Left colon (tissue), 2 donors: ENCODE measurements at regions not wholly inside any gene's neighbourhood (a gene's known extent, or its start where the extent isn't known, plus 50 kb on each side); places are given as distances from the start of the nearest gene placed in this dataset.
A peak's percentile ranks its signal among the peaks of the same experiment; 100 is the strongest.

ENCODE experiments used
- ATAC-seq: fragments of 200-7000 bp; cut with Tn5 transposase; one replicate; pipeline ENCODE4 v1.9.1; 2020; ENCODE audit warnings: mild to moderate bottlenecking, moderate library complexity
- DNase-seq, 2 donors: peaks; one replicate each; pipeline ENCODE4 v3.0.0-alpha.2; 2020
- intact Hi-C, 2 donors: fragments of 100-400 bp; cut with DNase I in 1 of 2; cut with micrococcal nuclease in 1 of 2; formaldehyde crosslinking; loops; one replicate each; pipeline versions ENCODE4 v1.11.2 to v1.14.0; 2022; cut with DNase I, micrococcal nuclease
- donor health status: DM: no; HTN: no; CAD: no.
- donor health status: DM: yes; HTN: yes; CAD: no.

DNA sequence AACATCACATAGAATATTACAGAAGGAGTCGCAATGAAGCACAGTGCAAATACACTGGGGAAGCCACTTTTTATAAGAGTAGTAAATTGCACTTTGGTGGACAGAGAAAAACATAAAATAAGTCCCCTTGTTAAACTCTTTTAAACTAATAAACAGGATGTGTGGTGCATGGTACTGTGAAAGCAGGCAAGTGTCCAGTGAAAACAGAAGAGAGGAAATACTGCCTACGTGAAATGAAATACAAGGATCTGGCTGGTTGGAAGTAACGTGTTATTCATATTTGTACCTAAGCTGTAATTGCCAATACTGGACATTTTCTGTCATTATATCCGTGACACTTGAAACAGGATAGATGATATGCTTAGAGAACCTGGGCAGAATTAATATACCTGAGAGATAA, 191.9 kb upstream of the SLC27A6 start:
- intact Hi-C loops, result no loop called here
- ATAC-seq (no peak), DNase-seq (no peak)

DNA sequence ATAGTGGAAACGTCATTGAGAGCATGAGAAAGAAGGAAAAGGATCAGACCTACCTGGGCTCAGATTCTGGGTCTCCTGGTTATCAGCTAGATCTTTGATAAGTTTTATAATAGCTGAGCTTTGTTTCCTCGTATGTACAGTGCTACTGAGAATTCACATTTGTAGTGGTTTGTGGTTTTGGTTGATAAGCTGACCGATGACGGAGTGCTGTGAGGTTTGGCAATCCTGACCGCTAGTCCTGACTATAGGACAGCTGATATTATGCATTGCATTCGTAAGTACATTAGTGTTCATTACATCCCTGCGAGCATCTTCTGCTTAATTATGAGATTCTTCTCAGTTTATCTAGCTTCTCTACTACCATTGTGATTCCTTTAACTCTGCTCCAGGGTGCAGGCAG, 190.7 kb upstream of the SLC27A6 start:
- no peak for ATAC-seq
- no peak for DNase-seq

DNA sequence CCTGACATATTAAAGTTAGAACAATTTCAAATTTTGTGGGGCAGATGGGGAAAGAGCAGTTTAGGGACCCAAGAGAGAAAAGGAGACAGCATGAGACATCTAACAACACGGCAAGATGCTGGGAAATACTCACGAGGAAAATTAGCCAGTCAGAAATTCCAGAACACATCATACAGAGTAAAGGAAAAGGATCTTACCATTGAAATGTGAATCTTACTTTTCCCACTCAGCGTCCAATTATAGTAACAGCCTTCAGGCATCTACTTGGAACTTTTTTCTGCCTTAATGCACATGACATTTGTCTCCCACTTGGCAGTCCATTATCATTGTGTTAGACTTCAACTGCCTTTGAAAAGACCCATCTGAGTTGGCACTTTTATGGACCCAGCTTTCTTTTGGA, 189.7 kb upstream of the SLC27A6 start:
- intact Hi-C loops, result no loop called here
- DNase-seq (no peak), ATAC-seq (no peak)

More for the DNA sequence above, 190.7 kb upstream of the SLC27A6 start:
- intact Hi-C loops, result no loop called here

DNA sequence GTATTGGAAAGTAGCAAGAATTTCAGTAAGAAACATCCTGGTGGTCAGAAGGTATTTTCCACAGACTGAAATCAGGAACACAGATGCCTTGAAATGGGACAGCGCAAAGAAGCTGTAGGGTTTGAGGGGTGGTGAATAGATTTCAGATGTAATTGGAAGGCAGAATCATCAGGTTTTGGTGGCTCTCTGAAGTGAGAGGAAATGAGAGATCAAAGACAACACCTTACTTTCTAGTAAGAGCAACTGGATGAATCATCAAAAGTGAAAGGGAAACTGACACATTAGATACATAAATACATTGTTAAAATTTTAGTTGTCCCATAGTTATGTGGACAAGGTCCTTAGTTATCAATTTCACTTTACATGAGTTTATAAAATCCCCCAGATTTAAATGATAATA, 188.2 kb upstream of the SLC27A6 start:
- no peak for DNase-seq
- intact Hi-C loops, result no loop called here
- ATAC-seq, result no peak

DNA sequence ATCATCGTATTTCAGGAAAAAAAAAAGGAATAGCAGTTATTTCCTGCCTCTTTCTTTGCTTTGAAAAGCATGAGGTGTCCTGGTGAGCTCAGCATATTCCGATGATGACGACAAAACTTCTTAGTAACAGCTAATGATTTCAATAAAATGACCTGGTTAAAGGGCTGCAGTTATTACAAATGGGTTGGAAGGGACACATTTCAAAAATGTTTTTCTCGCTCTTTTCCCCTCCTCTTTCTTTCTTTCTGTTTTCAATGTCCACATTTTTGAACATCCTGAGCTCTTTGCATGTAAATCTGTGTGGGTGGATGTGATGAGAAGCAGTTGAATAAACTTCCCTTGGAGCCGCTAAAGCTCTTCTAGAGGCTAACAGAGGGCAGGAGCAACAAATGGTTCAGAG, 186.8 kb upstream of the SLC27A6 start:
- DNase-seq (no peak), ATAC-seq (no peak)
- intact Hi-C loops, result no loop called here

DNA sequence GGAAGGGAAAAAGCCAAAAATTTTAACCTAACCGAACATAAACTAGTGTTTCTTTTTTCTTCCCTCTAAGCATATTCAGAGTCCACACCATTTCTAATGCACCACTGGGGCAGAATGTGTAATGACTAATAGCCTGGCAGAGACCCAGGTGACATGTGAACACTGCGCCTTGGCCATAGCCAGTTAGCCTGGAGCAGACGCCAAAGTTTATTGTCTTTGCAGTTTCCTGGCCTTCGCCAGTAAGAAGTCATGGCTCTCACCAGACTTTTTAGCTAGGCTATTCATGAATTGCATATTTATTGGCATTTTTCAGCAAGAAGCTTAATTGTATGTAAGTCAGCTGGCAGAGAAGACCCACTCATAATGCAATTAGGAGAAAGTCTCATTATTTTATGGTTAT, 182.8 kb upstream of the SLC27A6 start:
- ATAC-seq (no peak), DNase-seq (peak; percentile 13 to 34)
- intact Hi-C loops, result no loop called here

DNA sequence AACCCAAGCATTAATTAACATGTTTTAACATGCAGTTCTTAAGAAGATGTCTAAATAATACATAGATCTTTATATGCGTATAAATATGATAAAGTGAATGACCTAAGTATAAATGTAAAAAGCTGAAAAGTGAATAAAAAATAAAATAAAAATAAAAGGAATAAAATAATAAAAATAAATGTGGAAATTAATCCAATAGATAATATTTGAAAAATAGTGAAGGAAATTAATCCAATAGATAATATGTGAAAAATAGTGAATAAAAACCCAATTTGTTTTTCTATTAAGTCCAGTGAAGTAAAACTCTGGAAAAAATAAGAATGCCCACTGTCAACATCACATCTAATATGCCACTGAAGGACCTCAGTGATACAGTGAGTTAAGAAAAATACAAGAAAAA, 180.6 kb upstream of the SLC27A6 start:
- intact Hi-C loops, result no loop called here
- ATAC-seq (no peak), DNase-seq (no peak)

DNA sequence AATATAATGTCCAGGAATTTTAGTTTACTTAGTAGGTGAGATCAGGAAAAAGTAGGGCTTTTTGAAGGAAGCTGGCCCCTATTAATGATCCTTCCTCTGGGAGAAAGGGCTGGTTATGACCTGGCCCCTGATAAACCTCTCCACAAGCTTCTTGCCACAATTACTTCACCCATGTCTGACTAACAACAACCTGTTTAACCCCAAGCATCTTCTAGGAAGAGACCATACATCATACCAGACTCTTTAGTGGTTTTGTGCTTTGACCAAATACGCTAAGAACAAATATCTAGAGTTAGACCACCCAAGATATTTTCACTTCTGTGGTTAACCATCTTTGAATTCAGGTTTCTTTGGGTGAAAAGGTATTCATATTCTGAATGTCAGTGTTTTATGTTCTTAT, 174.0 kb upstream of the SLC27A6 start:
- ATAC-seq (no peak), DNase-seq (no peak)
- intact Hi-C loops, result no loop called here

DNA sequence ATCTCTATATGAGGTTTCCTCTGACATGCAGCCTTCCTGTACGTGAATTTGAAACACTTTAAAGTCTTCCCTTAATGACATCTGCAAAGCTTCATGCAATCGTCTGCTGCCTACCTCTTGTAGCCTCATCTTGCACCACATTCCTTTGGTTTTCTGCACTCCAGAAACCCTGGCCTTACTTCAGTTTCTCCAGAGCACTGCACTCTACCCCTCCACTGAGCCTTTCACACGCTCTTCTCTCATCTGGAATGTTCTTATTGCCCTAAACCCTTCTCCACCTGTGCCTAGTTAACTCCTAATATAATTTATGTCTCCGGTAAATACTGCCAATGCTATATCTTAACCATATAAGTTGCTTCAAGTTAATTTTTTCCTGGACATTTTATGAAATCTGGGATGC, 168.8 kb upstream of the SLC27A6 start:
- ATAC-seq (no peak), DNase-seq (no peak)
- intact Hi-C loops, result no loop called here

DNA sequence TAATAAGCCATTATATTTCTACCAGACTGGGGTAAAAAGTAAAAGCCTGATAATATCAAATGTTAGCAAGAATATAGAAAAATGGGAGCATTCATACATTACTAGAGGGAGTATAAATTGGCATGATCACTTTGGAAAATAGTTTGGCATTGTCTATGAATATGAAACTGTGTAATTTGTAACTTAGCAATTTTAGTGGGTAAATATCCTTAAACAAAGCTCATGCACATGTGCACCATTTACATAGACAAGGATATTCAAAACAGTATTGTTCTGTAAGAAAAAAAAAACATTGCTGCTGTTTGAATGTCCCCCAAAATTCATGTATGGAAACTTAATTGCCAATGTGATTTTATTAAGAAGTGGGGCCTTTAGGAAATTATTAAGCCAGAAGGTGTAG, 166.4 kb upstream of the SLC27A6 start:
- no peak for DNase-seq
- intact Hi-C loops, result no loop called here
- ATAC-seq, result no peak

DNA sequence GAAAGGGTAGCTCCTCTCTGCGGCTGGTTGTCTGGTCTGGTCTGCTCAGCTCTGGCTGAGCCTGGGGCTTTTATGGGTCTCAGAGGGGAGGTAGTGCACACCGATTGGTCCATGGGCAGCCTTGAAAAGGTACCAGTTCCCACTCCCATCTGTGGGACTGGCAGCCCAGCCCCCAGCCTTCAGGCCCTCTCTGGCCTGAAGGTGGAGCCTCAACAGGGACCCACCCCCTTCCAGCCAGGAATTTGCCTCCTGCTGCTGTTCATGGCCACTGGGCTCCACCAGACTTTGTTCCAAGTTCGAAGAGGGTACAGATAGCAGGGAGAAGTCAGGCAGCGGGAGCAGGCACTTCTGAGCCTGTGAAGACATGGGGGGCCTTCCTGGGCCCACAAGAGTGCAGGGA, 165.3 kb upstream of the SLC27A6 start:
- intact Hi-C loops, result no loop called here
- DNase-seq (no peak), ATAC-seq (no peak)

DNA sequence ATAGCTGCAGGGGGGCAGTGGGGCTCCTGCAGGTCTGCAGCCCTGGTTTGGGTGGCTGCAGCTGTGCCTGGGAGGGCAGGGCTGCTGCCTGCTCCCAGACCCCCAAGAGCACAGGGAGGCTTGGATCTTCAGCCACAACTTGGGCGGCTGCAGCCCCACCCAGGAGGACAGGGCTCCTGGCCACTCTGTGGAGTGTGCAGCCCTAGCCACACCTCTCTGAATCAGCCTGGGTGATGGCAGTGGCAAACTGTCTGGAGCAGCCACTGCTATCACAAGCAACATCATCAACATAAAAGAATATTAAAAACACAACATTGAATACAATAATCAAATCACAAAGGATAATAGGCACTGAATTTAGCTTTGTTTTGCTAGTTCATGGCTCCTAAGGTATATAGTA, 164.9 kb upstream of the SLC27A6 start:
- DNase-seq (no peak), ATAC-seq (no peak)
- intact Hi-C loops, result no loop called here

DNA sequence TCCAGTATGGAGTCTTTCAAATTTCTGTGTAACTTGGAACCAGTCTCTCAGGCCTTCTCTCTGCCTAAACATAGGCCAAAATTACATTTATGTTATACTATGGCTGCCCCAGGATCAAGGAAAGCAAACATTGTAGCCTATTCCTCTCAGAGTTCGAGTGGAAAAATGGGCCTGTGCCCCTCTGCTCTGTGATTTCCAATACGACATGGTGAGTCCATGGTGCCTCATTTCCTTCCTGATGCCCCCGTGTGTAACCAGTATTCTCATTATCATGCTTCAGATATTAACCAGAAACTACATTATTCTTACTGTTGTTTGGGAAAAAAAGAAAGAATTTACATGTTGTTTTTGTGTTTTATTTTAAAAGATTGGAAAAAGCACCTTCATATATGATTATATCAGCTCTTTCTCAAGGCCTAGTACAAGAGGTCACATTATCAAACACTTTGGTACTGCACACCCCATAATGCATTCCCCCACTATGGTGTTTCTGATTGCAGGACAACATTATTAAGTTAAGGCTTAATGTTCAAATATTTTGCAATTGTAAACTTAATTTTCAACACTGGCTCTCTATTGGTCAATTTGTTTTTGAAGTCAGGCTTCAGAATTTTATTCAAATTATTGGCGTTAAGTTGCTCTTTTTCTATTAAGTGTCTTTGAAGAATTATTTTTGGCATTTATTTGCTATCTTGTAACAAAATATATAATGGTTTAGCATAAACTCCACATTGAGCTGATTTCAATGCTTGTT, 151.8 kb upstream of the SLC27A6 start:
- intact Hi-C loops, result no loop called here
- no peak for DNase-seq
- no peak for ATAC-seq

DNA sequence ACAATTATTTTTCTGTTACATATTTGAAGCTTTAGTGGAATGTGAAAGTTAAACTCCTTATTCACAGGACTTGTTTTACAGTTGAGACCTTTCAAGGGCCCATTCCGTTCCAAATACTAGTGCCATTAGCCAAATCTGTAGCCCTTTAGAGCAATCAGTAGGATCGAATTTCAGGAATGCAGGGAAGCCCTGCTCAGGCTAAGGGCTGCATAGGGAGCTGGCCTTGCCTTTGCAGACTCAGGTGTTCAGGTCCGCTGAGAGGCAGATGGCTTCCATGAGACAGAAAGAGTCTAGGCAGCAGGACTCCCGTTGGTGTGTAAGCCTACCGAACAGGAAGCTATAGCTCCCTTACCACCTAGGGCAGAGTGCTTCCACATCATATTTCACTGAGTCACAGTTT, 150.1 kb upstream of the SLC27A6 start:
- ATAC-seq (no peak), DNase-seq (no peak)
- intact Hi-C loops, result no loop called here

DNA sequence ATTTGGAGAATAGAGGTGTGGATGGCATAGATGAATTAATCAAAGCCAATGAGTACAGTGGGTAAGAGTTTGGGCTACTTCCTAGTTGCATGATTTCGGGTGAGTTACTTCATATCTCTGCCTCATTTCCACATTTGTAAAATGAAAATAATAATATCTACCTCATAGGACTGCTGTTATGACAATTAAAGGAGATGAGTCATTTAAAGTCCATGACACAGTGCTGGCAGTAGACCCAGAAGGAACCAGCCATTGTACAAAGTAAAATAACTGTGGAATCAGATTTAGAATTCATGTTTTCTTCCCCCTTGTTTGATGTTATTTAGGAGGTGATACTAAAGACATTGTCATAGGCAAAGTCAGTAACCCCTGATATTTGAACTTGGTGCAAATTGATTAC, 139.5 kb upstream of the SLC27A6 start:
- intact Hi-C loops, result no loop called here
- no peak for DNase-seq
- no peak for ATAC-seq

DNA sequence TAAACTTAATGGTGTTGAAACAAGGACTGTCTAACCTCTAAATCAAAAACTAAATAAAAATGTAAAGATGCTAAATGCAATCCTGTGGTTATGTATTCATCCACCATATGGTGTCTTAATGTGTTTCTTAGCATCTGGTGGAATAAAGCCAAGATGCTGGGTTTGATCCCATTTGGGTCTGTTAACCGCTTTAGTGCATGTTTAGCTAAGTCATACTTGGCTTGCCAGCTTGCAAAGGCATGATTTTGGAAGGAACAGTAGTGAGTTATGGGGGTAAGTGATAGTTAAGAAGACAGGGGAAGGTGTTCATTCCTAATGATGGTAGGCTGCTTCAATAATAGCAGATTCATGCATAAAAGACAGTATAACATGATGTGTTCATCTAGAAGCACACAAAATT, 139.0 kb upstream of the SLC27A6 start:
- ATAC-seq, result no peak
- DNase-seq, result no peak
- intact Hi-C loops, result no loop called here

DNA sequence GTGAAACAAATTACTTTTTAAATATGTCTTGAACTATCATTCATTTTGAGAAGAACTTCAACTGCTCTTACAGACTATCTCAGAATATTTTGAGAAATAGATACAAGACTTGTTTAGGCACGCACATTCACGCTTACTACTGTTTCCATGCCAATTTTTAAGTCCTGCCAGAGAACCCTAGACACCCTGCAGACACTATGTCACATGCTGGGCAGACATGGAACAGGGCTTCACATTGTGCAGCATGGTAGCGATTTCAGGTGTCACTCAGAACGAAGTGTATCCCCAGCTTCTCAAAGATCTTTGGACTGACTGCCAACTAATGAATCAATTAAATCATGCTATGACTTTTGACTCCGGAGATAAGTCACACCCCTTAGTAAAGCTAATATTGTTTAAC, 128.7 kb upstream of the SLC27A6 start:
- ATAC-seq (no peak), DNase-seq (no peak)
- intact Hi-C loops, result no loop called here

DNA sequence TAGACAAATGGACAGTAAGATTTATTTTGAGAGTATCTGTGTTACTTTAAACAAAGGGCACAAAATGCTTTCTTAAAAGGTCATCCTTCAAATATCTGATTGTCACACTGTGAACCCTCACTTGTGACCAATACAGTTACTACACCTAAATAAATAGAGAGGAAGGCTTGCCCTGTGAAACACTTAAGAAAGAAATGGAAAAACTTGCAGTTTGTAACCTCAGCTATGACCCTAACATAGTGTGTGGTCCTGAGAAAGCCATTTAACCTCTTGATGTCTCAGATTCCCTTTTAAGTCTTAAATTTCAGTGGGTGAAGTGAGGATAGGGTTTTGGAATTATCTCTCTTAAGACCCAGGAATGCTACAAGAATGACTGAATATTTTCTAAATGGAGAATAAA, 126.7 kb upstream of the SLC27A6 start:
- intact Hi-C loops, result no loop called here
- DNase-seq (no peak), ATAC-seq (no peak)

DNA sequence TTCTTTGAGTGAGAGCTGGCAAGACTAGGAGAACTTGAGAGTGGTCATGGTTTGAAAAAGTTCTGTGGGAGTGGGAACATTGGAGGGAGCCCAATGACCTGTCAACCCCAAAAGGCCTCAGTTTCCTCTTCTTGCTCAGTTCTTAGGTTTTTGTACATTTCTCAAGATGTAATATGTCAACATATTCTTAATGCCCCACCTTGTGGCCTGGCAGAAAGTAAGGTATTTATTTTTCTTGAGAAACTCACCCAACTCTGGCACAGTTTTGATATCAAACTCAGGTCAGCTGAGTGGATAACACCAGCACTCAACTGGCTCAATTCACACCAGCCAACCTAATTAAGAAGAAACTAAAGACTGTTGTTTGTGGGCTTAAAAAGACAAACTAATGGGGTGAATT, 123.0 kb upstream of the SLC27A6 start:
- ATAC-seq, result no peak
- DNase-seq, result no peak
- intact Hi-C loops, result loop anchor here in 1 of 2 donors (5.0 kb wide), 1 partner anchor 630 kb away; no protein-coding TSS in a partner anchor

DNA sequence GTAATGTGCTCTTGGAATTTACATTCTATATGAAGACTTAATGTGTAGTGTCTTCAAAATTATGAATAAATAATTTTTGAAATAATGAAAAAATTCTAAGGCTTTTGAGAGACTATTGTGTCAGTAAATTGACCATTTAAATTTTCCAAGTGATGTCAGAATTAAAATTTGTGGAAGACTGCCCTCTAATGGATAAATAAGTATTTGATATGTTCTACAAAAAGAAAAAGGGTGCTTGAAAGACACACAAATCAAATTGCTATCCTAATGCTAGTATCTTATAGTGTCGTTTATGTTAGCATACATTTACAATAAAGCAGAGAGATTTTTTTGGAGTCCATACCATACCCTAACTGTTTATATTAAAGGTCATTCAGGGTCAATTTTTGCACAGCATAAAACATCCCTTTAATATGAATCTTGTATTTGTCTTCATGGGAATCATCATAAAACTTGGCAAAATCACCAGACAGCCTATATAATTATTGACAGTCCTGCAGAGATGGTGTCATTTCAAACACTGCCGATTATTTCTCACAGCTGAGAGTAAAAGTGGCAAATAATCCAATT, 120.8 kb upstream of the SLC27A6 start:
- intact Hi-C loops, result loop anchor here in 1 of 2 donors (5.0 kb wide), 1 partner anchor 632 kb away; no protein-coding TSS in a partner anchor
- ATAC-seq (no peak), DNase-seq (no peak)

DNA sequence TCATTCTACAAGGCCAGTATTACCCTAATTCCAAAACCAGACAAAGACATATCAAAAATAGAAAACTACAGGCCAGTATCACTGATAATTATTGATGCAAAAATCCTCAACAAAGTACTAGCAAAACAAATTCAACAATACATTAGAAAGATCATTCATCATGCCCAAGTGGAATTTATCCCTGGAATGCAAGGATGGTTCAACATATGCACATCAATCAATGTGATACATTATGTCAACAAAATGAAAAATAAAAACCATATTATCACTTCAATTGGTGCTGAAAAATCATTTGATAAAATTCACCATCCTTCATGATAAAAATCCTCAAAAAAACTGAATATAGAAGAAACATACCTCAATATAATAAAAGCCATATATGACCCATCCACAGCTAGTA, 115.2 kb upstream of the SLC27A6 start:
- no peak for DNase-seq
- intact Hi-C loops, result no loop called here
- no peak for ATAC-seq
